ENCODE measurements at regions not wholly inside any gene's neighbourhood (a gene's known extent, or its start where the extent isn't known, plus 50 kb on each side); places are given as distances from the start of the nearest gene placed in this dataset.
"Not testable (repeated sequence)": the region's sequence is repeated elsewhere in the genome, so short reads cannot be mapped to it uniquely, and the experiment has no call there.

- TF ChIP-seq, protein P1, sequence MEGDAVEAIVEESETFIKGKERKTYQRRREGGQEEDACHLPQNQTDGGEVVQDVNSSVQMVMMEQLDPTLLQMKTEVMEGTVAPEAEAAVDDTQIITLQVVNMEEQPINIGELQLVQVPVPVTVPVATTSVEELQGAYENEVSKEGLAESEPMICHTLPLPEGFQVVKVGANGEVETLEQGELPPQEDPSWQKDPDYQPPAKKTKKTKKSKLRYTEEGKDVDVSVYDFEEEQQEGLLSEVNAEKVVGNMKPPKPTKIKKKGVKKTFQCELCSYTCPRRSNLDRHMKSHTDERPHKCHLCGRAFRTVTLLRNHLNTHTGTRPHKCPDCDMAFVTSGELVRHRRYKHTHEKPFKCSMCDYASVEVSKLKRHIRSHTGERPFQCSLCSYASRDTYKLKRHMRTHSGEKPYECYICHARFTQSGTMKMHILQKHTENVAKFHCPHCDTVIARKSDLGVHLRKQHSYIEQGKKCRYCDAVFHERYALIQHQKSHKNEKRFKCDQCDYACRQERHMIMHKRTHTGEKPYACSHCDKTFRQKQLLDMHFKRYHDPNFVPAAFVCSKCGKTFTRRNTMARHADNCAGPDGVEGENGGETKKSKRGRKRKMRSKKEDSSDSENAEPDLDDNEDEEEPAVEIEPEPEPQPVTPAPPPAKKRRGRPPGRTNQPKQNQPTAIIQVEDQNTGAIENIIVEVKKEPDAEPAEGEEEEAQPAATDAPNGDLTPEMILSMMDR (IDR thresholded peaks at IDR 0.05): not testable (repeated sequence)
- TF ChIP-seq POLR2AphosphoS5 (IDR thresholded peaks at IDR 0.05): not testable (repeated sequence)
Measured at GRCh38 chr1:56089826-56090225, 489.5 kb downstream of the PLPP3 start.
